OCI-LY7 (cell line): ENCODE measurements at regions not wholly inside any gene's neighbourhood (a gene's known extent, or its start where the extent isn't known, plus 50 kb on each side); places are given as distances from the start of the nearest gene placed in this dataset.

Source experiments
- EZH2phosphoT487 ChIP-seq: fragments of 200-600 bp; sonication (generic); IDR thresholded peaks from 2 replicates; pipeline ENCODE4 v1.6.1; 2018; ENCODE audit warnings: low read depth, borderline replicate concordance, mild to moderate bottlenecking, mixed run types, antibody characterized with exemption, low read length, moderate library complexity, mixed read lengths
- TF ChIP-seq, protein P1 (sequence below): fragments of 200-600 bp; sonication (generic); conservative IDR thresholded peaks from 2 replicates; pipeline ENCODE4 v1.5.1; 2014; ENCODE audit warnings: mild to moderate bottlenecking, antibody characterized with exemption, low read length, moderate library complexity, mixed read lengths

GRCh38 chr6:115666997-115667396 is 393.7 kb downstream of the FRK start:
- TF ChIP-seq, protein P1, sequence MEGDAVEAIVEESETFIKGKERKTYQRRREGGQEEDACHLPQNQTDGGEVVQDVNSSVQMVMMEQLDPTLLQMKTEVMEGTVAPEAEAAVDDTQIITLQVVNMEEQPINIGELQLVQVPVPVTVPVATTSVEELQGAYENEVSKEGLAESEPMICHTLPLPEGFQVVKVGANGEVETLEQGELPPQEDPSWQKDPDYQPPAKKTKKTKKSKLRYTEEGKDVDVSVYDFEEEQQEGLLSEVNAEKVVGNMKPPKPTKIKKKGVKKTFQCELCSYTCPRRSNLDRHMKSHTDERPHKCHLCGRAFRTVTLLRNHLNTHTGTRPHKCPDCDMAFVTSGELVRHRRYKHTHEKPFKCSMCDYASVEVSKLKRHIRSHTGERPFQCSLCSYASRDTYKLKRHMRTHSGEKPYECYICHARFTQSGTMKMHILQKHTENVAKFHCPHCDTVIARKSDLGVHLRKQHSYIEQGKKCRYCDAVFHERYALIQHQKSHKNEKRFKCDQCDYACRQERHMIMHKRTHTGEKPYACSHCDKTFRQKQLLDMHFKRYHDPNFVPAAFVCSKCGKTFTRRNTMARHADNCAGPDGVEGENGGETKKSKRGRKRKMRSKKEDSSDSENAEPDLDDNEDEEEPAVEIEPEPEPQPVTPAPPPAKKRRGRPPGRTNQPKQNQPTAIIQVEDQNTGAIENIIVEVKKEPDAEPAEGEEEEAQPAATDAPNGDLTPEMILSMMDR = no peak
- no peak for TF ChIP-seq EZH2phosphoT487
